Body of pancreas (tissue), 4 donors: ENCODE measurements at regions not wholly inside any gene's neighbourhood (a gene's known extent, or its start where the extent isn't known, plus 50 kb on each side); places are given as distances from the start of the nearest gene placed in this dataset.

Experiments
- CTCF ChIP-seq, 7 experiments: fragments of 450-650 bp in 4 of 7; fragments of 200-600 bp in 3 of 7; sonication (generic) in 3 of 7; IDR thresholded peaks; one replicate each; pipeline ENCODE4 v1.5.1; 2016 to 2019; ENCODE audit warnings: antibody characterized with exemption in 7 of 7
- POLR2A ChIP-seq, 3 donors: fragments of 450-650 bp; IDR thresholded peaks; one replicate each; pipeline ENCODE4 v1.6.1; 2016; ENCODE audit warnings: antibody characterized with exemption in 3 of 3, mild to moderate bottlenecking in 2 of 3

- TF ChIP-seq CTCF (IDR thresholded peaks at IDR 0.05) (no peak), POLR2A (IDR thresholded peaks at IDR 0.05) (peak in 1 of 3 donors; percentile 24)
These were observed 86.0 kb downstream of the CDC42EP3 start for GRCh38 chr2:37585295-37585908.
